Transverse colon (tissue), 3 donors: ENCODE measurements at regions not wholly inside any gene's neighbourhood (a gene's known extent, or its start where the extent isn't known, plus 50 kb on each side); places are given as distances from the start of the nearest gene placed in this dataset.

ENCODE experiments used
- CTCF ChIP-seq, 5 experiments: fragments of 200-600 bp in 3 of 5; fragments of 450-650 bp in 2 of 5; sonication (generic) in 3 of 5; IDR thresholded peaks; 1 replicate in 2 of 5; 2 replicates in 3 of 5; pipeline ENCODE4 v1.5.1; 2016 to 2017; ENCODE audit warnings: antibody characterized with exemption in 5 of 5, inconsistent platforms in 3 of 5, mild to moderate bottlenecking in 2 of 5, moderate library complexity in 1 of 5
- POLR2A ChIP-seq: fragments of 450-650 bp; IDR thresholded peaks from one replicate; pipeline ENCODE4 v1.6.1; 2016; ENCODE audit warnings: antibody characterized with exemption, mild to moderate bottlenecking, moderate library complexity

- TF ChIP-seq CTCF (IDR thresholded peaks at IDR 0.05) (no peak), POLR2A (no peak)
Observed at GRCh38 chr3:99542767-99543518, 95.5 kb upstream of the COL8A1 start.
